ENCODE measurements at regions not wholly inside any gene's neighbourhood (a gene's known extent, or its start where the extent isn't known, plus 50 kb on each side); places are given as distances from the start of the nearest gene placed in this dataset.

DNA sequence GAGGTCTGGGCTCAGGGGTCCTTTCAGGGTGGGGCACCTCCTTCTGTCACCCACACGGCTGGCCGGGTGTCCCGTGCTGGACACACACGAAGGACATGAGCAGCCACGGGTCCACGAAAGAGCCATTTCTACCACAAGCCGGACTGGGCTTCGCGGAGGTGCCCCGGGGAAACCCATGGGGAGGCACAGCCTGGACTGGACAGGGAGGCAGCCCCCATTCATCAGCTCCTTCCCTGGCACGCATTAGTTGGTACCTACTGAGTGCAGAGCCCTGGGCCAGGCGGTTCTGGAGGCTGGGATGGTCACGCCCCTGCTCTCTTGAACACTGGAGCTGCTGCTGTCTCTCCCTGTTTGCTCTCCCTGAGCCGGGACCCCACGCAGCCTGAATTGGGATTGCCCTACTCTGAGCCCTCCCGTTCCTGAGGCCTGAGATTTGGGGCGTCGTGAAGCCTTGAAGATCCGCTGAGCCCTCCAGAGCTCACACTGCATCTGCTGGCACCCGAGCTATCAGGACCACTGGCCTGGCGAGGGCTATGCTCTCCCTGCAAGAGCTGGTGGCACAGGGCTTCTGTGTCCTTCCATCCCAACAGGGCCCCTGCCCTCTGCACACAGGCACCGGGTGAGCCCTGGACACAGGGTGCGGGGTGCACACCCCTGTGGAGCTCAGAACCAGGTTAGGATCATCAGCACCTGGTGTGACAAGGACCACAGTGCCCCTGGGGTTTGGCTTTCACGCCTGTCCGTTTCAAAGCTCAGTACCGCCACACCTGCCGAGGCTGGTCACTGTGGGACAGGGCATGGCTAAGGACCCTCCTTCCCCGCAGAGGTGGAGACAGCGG is 84.6 kb downstream of the MYEOV start:
- DNase-seq: no peak

DNA sequence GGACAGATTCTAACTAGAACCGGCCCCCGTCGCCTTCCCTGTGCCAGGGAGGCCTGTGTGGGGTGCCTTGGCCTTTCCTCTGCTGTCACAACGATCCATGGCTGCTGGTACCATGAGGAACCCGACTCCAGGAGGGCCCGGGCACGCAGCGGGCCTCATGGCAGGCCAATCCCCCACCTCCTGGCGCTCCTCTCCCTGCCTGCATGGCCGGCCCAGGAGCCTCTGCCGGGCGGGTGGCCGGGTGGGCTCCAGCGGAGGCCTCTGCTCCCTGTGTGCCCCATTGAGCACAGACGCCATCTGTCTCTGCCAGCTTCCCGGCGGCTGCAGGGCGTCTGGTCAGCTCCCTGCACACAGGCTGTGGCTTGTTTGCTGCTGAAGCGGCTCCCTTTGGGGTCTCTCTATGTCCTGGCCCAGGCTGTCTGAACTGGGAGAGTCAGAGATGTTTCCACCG is 86.5 kb downstream of the MYEOV start:
- DNase-seq: no peak

DNA sequence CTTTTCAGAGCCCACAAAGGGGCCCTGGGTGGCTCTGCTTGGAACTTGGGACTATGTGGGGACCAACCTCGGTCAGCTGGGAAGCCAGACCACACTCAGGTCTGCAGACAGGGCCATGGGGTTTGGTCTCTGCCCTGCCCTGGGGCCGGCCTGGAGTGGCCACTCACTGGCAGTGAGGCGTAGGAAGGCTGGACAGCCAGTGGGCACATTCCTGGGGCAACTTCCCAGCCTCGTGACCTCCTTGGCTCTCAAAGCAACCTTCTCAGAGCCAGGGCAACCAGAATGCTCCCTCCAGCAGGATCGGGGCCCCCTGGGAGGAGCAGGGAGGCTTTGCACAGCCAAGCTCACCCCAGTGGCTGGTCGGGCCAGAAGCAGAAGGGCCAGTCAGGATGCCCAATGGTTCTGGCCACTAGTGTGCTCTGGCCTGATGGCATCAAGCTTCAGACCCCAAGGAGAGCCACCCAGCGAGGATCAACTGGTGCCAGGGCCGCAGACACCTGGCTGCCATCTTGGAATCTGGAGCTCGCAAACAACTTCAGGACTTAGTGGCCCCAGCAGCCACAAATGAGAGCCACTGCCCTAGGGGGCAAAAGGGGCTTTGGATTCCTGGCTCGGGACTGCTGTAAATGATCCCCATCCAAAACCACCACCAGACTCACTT is 87.1 kb downstream of the MYEOV start:
- no peak for DNase-seq

DNA sequence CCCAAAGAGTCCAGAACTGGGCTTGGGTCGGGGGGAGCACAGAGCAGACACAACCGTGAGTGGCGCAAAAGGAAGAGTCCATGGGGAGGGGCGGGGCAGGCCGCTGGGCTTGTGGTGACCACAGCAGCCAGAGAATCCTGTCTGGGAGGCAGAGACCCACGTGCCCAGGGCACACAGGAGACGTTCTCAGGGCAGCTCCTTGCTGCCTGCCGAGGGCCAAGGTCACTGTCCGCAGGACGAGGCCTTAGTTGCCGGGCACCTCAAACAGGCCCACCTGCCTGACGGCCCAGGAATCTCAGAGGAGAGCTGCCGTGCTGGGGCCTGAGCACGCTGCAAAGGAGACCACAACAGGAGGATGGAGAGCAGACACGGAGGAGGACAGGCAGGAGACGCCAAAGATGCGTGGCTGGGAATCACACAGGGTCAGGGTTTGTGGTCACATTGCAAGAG is 87.8 kb downstream of the MYEOV start:
- no peak for DNase-seq

- DNase-seq: no peak
These were observed 88.5 kb downstream of the MYEOV start for GRCh38 chr11:69382131-69383128.

- DNase-seq: no peak
These were observed 89.7 kb downstream of the MYEOV start for GRCh38 chr11:69383372-69384250.

- no peak for DNase-seq
These were observed 90.5 kb downstream of the MYEOV start for GRCh38 chr11:69384251-69385143.

- DNase-seq: no peak
These were observed 91.3 kb downstream of the MYEOV start for GRCh38 chr11:69385144-69385820.

GRCh38 chr11:69385832-69386427 is 92.0 kb downstream of the MYEOV start:
- DNase-seq: no peak

GRCh38 chr11:69386594-69387408 is 92.8 kb downstream of the MYEOV start:
- no peak for DNase-seq

DNA sequence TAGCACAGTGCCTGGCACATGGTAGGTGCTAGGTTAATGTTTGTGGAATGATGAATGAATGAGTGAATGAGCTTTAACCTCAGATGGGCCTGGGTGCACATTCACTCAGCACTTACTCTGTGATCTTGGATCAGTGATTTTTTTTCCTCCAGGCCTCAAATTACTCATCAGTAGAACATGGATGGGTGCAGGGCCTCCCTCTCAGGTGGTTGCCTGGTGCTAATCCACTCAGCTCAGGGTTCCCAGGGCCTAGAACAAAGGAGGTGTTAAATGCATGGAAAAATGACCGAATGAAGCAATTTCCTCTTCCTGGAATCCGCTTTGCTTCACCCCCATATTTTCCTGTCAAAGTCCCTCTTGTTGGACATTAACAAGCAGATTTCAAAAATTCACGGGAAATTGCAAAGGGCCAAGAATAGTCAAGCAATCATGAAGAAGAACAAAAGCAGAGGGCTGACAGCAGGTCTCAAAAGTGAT is 93.5 kb downstream of the MYEOV start:
- DNase-seq: no peak

GRCh38 chr11:69388210-69388609 is 93.3 kb upstream of the LINC01488 start:
- DNase-seq: no peak

DNA sequence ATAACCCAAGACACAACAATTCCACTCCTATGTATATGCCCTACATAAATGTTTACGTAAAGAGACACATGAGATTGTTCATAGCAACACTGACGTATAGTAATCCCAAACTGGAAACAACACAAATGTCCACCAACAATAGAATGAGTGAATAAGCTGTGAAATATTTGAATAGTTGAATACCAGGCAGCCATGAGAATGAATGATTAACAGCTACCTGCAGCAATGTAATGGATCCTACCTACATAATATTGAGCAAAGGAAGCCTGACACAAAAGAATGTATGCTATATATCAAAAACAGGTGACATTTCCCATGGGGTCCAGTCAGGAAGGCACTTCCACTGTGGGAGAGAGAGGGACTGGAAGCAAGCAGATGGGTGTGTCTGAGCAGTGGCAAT is 92.8 kb upstream of the LINC01488 start:
- no peak for DNase-seq

- DNase-seq: no peak
These were observed 90.9 kb upstream of the LINC01488 start for GRCh38 chr11:69390561-69390960.

DNA sequence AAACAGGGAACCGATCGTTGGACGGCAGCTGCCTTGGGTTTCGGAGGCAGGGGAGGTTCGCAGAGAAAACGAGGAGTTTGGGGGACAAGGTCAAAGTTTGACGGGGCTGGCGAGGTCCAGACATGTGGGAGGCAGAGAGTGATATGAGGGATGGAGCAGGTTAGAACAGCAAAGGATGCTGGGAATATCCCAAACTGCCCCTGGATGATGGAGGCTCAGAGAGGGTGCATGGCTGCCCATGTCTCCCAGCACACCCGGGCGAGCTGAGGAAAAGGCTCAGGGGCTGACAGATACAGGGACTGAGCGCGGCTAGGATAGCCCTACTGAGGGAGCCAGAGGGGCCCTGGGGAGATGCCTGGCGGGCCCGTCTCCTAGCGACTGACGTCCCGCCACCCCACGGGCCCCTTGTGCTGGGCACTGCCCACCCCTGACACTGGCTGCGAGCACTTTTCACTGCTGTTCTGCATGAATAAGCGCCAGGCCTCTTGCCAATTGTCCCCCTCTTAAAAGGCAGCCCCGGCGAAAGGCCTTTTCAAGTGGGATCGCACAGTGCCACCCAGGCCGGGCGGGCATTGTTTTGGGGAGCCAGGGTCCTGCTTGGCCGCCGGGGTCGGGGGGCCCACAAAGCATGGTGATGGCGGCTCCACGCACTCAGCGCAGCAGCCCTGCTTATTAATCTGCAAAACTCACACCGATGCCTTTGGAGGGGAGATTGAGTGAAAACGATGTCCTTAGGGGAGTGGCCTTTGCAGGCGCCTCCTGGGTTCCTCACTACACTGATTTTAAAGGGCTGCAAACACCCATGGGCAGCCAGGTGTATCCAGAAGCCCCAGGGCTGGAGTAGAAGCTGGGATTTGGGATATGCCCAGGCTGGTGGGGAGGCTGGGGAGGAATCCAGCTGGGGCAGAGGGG is 90.0 kb upstream of the LINC01488 start:
- no peak for DNase-seq

- no peak for DNase-seq
These were observed 89.3 kb upstream of the LINC01488 start for GRCh38 chr11:69392104-69392653.
